H1 (cell line): ENCODE measurements at regions not wholly inside any gene's neighbourhood (a gene's known extent, or its start where the extent isn't known, plus 50 kb on each side); places are given as distances from the start of the nearest gene placed in this dataset.
"Not testable (repeated sequence)": the region's sequence is repeated elsewhere in the genome, so short reads cannot be mapped to it uniquely, and the experiment has no call there.

Source experiments
- CTCF ChIA-PET: fragments of 300-600 bp; sonication (Branson Sonifier 250); formaldehyde crosslinking; loops from one replicate; lab custom pipeline; 2021; ENCODE audit not compliant: partially characterized antibody; lab: Charles Lee
- POLR2A ChIA-PET: fragments of 300-600 bp; sonication (Branson Sonifier 250); formaldehyde crosslinking; loops from one replicate; lab custom pipeline; 2021; ENCODE audit warnings: inconsistent platforms; ENCODE audit not compliant: partially characterized antibody; lab: Charles Lee
- DNase-seq, 2 experiments: peaks; one replicate each; pipeline versions ENCODE4 v3.0.0 to v3.0.0-alpha.2; 2010 to 2022; ENCODE audit warnings: low spot score in 2 of 2, low read depth in 1 of 2, mixed read lengths in 1 of 2
- FAIRE-seq: peaks from 2 replicates; lab custom pipeline; 2011; peaks lifted over from hg19 to GRCh38; lab: Jason Lieb, UNC
- H2AFZ ChIP-seq: 2 replicates; pipeline ENCODE4 v1.8.1; 2012; ENCODE audit warnings: low read length, inconsistent platforms
- H2AK5ac ChIP-seq: 2 replicates; pipeline ENCODE4 v1.6.1; 2013; ENCODE audit warnings: low read depth, low read length
- H2BK120ac ChIP-seq: replicated peaks from 2 replicates; pipeline ENCODE3; 2013; ENCODE audit warnings: low read depth, low read length, inconsistent platforms
- H2BK12ac ChIP-seq: 2 replicates; pipeline ENCODE4 v1.6.1; 2013; ENCODE audit warnings: low read depth, low read length
- H2BK15ac ChIP-seq: 2 replicates; pipeline ENCODE4 v1.6.1; 2013; ENCODE audit warnings: low read length
- H2BK20ac ChIP-seq: 2 replicates; pipeline ENCODE4 v1.6.1; 2013; ENCODE audit warnings: low read length
- H2BK5ac ChIP-seq: 2 replicates; pipeline ENCODE4 v1.6.1; 2013; ENCODE audit warnings: low read depth, low read length
- H3K14ac ChIP-seq: 2 replicates; pipeline ENCODE4 v1.6.1; 2013; ENCODE audit warnings: inconsistent platforms; ENCODE audit not compliant: insufficient read length
- H3K18ac ChIP-seq: 2 replicates; pipeline ENCODE4 v1.6.1; 2013; ENCODE audit warnings: low read length; ENCODE audit errors: extremely low read depth
- H3K23ac ChIP-seq: 2 replicates; pipeline ENCODE4 v1.6.1; 2013; ENCODE audit warnings: inconsistent platforms; ENCODE audit not compliant: insufficient read length
- H3K23me2 ChIP-seq: 2 replicates; pipeline ENCODE4 v1.6.1; 2013; ENCODE audit warnings: low read depth, low read length
- H3K27ac ChIP-seq: 2 replicates; pipeline ENCODE4 v1.6.1; 2011; ENCODE audit warnings: low read depth, low read length, inconsistent platforms
- H3K27me3 ChIP-seq, 4 experiments: replicated peaks in 1 of 4; 1 replicate in 1 of 4; 2 replicates in 3 of 4; pipeline versions ENCODE4 v1.6.1 to v1.8.1; 2011 to 2013; ENCODE audit warnings: low read length in 3 of 4, mild to moderate bottlenecking in 3 of 4, inconsistent platforms in 2 of 4, mixed read lengths in 2 of 4, moderate library complexity in 1 of 4; ENCODE audit not compliant: control insufficient read depth in 3 of 4, insufficient read depth in 3 of 4; ENCODE audit errors: extremely low read depth in 1 of 4
- H3K36me3 ChIP-seq, 4 experiments: 2 replicates each; pipeline versions ENCODE4 v1.6.1 to v1.8.1; 2011 to 2013; ENCODE audit warnings: mild to moderate bottlenecking in 4 of 4, low read length in 3 of 4, moderate library complexity in 2 of 4, control low read depth in 1 of 4, inconsistent platforms in 1 of 4; ENCODE audit not compliant: insufficient read depth in 4 of 4, control insufficient read depth in 2 of 4
- H3K4ac ChIP-seq: replicated peaks from 2 replicates; pipeline ENCODE3; 2013; ENCODE audit warnings: low read length, low read depth, mixed read lengths, inconsistent platforms; ENCODE audit not compliant: insufficient read length
- H3K4me1 ChIP-seq, 4 experiments: replicated peaks in 1 of 4; 1 replicate in 1 of 4; 2 replicates in 3 of 4; pipeline versions ENCODE4 v1.6.1 to v1.8.1; 2011 to 2013; ENCODE audit warnings: low read length in 3 of 4, inconsistent platforms in 2 of 4, mixed read lengths in 1 of 4; ENCODE audit not compliant: insufficient read depth in 4 of 4, control insufficient read depth in 3 of 4
- H3K4me2 ChIP-seq, 2 experiments: 2 replicates each; pipeline versions ENCODE4 v1.6.1 to v1.8.1; 2011 to 2013; ENCODE audit warnings: low read depth in 2 of 2, low read length in 2 of 2, control low read depth in 1 of 2, inconsistent platforms in 1 of 2, mild to moderate bottlenecking in 1 of 2; ENCODE audit not compliant: insufficient read depth in 1 of 2
- H3K4me3 ChIP-seq, 4 experiments: fragments of 200-600, 300-600 bp in 1 of 4; sonication (generic), shearing (Covaris generic), sonication (Bioruptor Twin) in 1 of 4; 2 replicates each; pipeline versions ENCODE4 v1.5.1 to v1.8.1; 2011 to 2016; ENCODE audit warnings: low read length in 4 of 4, low read depth in 3 of 4, control low read depth in 2 of 4, inconsistent platforms in 2 of 4, mild to moderate bottlenecking in 2 of 4, mixed read lengths in 1 of 4, moderate library complexity in 1 of 4; ENCODE audit not compliant: insufficient read depth in 2 of 4; ENCODE audit errors: extremely low read depth in 1 of 4
- H3K56ac ChIP-seq: replicated peaks from 2 replicates; pipeline ENCODE3; 2013; ENCODE audit warnings: low read depth, mild to moderate bottlenecking, mixed read lengths, low read length, inconsistent platforms; ENCODE audit not compliant: insufficient read length
- H3K79me1 ChIP-seq: 2 replicates; pipeline ENCODE4 v1.6.1; 2013; ENCODE audit warnings: low read depth, low read length, control low read depth
- H3K79me2 ChIP-seq, 2 experiments: 2 replicates each; pipeline versions ENCODE4 v1.6.1 to v1.8.1; 2012 to 2013; ENCODE audit warnings: low read length in 2 of 2, mild to moderate bottlenecking in 2 of 2, inconsistent platforms in 1 of 2; ENCODE audit not compliant: insufficient read depth in 2 of 2, control insufficient read depth in 1 of 2
- H3K9ac ChIP-seq, 4 experiments: replicated peaks in 1 of 4; 1 replicate in 1 of 4; 2 replicates in 3 of 4; pipeline versions ENCODE4 v1.6.1 to v1.8.1; 2011 to 2013; ENCODE audit warnings: low read depth in 3 of 4, low read length in 3 of 4, control low read depth in 2 of 4, mild to moderate bottlenecking in 2 of 4, moderate library complexity in 2 of 4, inconsistent platforms in 1 of 4; ENCODE audit errors: extremely low read depth in 1 of 4
- H3K9me3 ChIP-seq, 2 experiments: 2 replicates each; pipeline versions ENCODE4 v1.6.1 to v1.8.1; 2012 to 2013; ENCODE audit warnings: mild to moderate bottlenecking in 2 of 2, moderate library complexity in 2 of 2, control low read depth in 1 of 2, inconsistent platforms in 1 of 2, low read depth in 1 of 2, low read length in 1 of 2, mixed read lengths in 1 of 2; ENCODE audit not compliant: insufficient read depth in 2 of 2
- H4K20me1 ChIP-seq, 2 experiments: replicated peaks in 1 of 2; 2 replicates each; pipeline versions ENCODE3 to v1.8.1; 2011 to 2013; ENCODE audit warnings: inconsistent platforms in 2 of 2, low read length in 2 of 2, mild to moderate bottlenecking in 1 of 2; ENCODE audit not compliant: insufficient read depth in 2 of 2, control insufficient read depth in 1 of 2
- H4K5ac ChIP-seq: 2 replicates; pipeline ENCODE4 v1.6.1; 2013; ENCODE audit warnings: low read length, low read depth, mixed read lengths, inconsistent platforms; ENCODE audit not compliant: insufficient read length
- H4K8ac ChIP-seq: 2 replicates; pipeline ENCODE4 v1.8.0; 2013; ENCODE audit warnings: mild to moderate bottlenecking, moderate library complexity, low read length, inconsistent platforms; ENCODE audit not compliant: insufficient read depth; ENCODE audit errors: extremely low read depth
- H4K91ac ChIP-seq: replicated peaks from 2 replicates; pipeline ENCODE3; 2013; ENCODE audit warnings: low read length, mixed read lengths, inconsistent platforms; ENCODE audit not compliant: insufficient read length
- whole genome bisulfite sequencing, 2 experiments: shearing (Covaris generic) in 1 of 2; methylation state at CpG; one replicate each; pipeline versions ENCODE4 v1.1.6 to v1.1.7; 2013 to 2015; ENCODE audit warnings: low lambda C conversion rate in 2 of 2, mixed read lengths in 2 of 2, inconsistent platforms in 1 of 2, low coverage in 1 of 2, missing lambda C conversion rate in 1 of 2; ENCODE audit not compliant: insufficient replicate concordance in 2 of 2, insufficient coverage in 1 of 2, insufficient read length in 1 of 2; ENCODE audit errors: extremely low coverage in 1 of 2, missing lambda C conversion rate in 1 of 2; 5-methylcytosine and 5-hydroxymethylcytosine counted together

DNA sequence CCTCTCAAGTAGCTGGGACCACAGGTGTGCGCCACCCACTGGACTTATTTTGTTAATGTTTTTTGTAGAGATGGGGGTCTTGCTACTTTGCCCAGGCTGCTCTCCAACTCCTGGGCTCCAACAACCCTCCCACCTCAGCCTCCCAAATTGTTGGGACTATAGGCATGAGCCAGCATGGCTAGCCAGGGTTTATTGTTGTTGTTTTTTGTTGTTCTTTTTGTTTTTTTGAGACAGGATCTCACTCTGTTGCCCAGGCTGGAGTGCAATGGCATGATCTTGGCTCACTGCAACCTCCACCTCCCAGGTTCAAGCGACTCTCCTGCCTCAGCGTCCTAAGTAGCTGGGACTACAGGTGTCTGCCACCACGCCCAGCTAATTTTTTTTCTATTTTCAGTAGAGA is 142.2 kb downstream of the CRLF3 start:
- H3K14ac ChIP-seq, H4K20me1 ChIP-seq, H3K4me3 ChIP-seq, H3K27ac ChIP-seq, H2BK20ac ChIP-seq, H2BK120ac ChIP-seq, H4K5ac ChIP-seq, FAIRE-seq, POLR2A ChIA-PET, H4K91ac ChIP-seq, H2BK12ac ChIP-seq, H3K4me2 ChIP-seq, H3K79me1 ChIP-seq, H3K9ac ChIP-seq, H2BK5ac ChIP-seq, DNase-seq, H3K9me3 ChIP-seq, H2AFZ ChIP-seq, H4K8ac ChIP-seq, H3K18ac ChIP-seq, H3K23me2 ChIP-seq, H3K4me1 ChIP-seq, H3K36me3 ChIP-seq, H2BK15ac ChIP-seq, H3K56ac ChIP-seq, H3K27me3 ChIP-seq, H2AK5ac ChIP-seq, H3K23ac ChIP-seq, H3K79me2 ChIP-seq, H3K4ac ChIP-seq: not testable (repeated sequence)
- CTCF ChIA-PET, result interaction anchor here (1.3 kb wide), 1 partner anchor 16 kb away, joined by 6 read pairs; no protein-coding TSS in a partner anchor
- WGBS, 2 experiments, result 89% methylated on average over 4 of the region's 4 CpGs; no CpG with 5 or more reads in 1 of the 2 experiments

- WGBS, 2 experiments, result 73% methylated on average over 5 of the region's 5 CpGs; no CpG with 5 or more reads in 1 of the 2 experiments
- FAIRE-seq, H2AK5ac ChIP-seq: not testable (repeated sequence)
Observed at GRCh38 chr17:30680681-30681080, 143.8 kb downstream of the CRLF3 start.

More at GRCh38 chr17:30680681-30681080, 143.8 kb downstream of the CRLF3 start:
- H2BK12ac ChIP-seq, H3K27ac ChIP-seq, H2AFZ ChIP-seq, H3K14ac ChIP-seq, H3K4me1 ChIP-seq, H2BK15ac ChIP-seq, H3K79me2 ChIP-seq, H4K8ac ChIP-seq, DNase-seq, H3K9ac ChIP-seq, H3K27me3 ChIP-seq, H3K4me2 ChIP-seq, H2BK5ac ChIP-seq, H4K91ac ChIP-seq, H2BK20ac ChIP-seq, H3K23ac ChIP-seq, H4K20me1 ChIP-seq, H3K36me3 ChIP-seq, H3K79me1 ChIP-seq, H3K4me3 ChIP-seq, H3K18ac ChIP-seq, H3K23me2 ChIP-seq, H3K9me3 ChIP-seq, H3K56ac ChIP-seq, H2BK120ac ChIP-seq, H3K4ac ChIP-seq, H4K5ac ChIP-seq: not testable (repeated sequence)
- POLR2A ChIA-PET, result interaction anchor here (0.6 to 1.3 kb wide), 3 partner anchors 12 to 1712 kb away, joined by 3 to 6 read pairs (median 4); no protein-coding TSS in a partner anchor
- CTCF ChIA-PET, result interaction anchor here (0.7 kb wide), 1 partner anchor 238 kb away, joined by 3 read pairs; no protein-coding TSS in a partner anchor
